MCF 10A (cell line): ENCODE measurements at regions not wholly inside any gene's neighbourhood (a gene's known extent, or its start where the extent isn't known, plus 50 kb on each side); places are given as distances from the start of the nearest gene placed in this dataset.

ENCODE experiments used
- BruUV-seq: library from RNA; stranded (reverse); fragments of 400-500 nt; replicated peaks from 2 replicates; lab custom pipeline; 2021; lab: Mats Ljungman, UMichigan
- CTCF ChIA-PET: fragments of 300-600 bp; sonication (Branson Sonifier 250); formaldehyde crosslinking; extraction: SDS; loops from one replicate; lab custom pipeline; 2021; ENCODE audit warnings: antibody characterized with exemption, inconsistent platforms; lab: Yijun Ruan, JAX
- POLR2A ChIA-PET: fragments of 300-600, 350-650 bp; sonication (Branson Sonifier 250); formaldehyde crosslinking; extraction: SDS; loops from one replicate; lab custom pipeline; 2020; ENCODE audit warnings: antibody characterized with exemption, inconsistent platforms; lab: Yijun Ruan, JAX
- DNase-seq: peaks from one replicate; pipeline ENCODE4 v3.0.0-alpha.2; 2018; ENCODE audit not compliant: unreplicated experiment
- H3K27ac Mint-ChIP-seq: one replicate; pipeline ENCODE4 v1.8.0; 2022; ENCODE audit warnings: mild to moderate bottlenecking, low read depth, mixed read lengths; ENCODE audit not compliant: unreplicated experiment
- H3K27me3 Mint-ChIP-seq: one replicate; pipeline ENCODE4 v1.8.0; 2022; ENCODE audit warnings: mixed read lengths; ENCODE audit not compliant: insufficient read depth, unreplicated experiment
- H3K36me3 Mint-ChIP-seq: one replicate; pipeline ENCODE4 v1.8.0; 2022; ENCODE audit warnings: mild to moderate bottlenecking, moderate library complexity, mixed read lengths; ENCODE audit not compliant: insufficient read depth, unreplicated experiment
- H3K4me1 Mint-ChIP-seq: one replicate; pipeline ENCODE4 v1.8.0; 2022; ENCODE audit warnings: mixed read lengths; ENCODE audit not compliant: insufficient read depth, unreplicated experiment
- H3K4me3 Mint-ChIP-seq: one replicate; pipeline ENCODE4 v1.8.0; 2022; ENCODE audit warnings: mild to moderate bottlenecking, moderate library complexity, mixed read lengths; ENCODE audit not compliant: unreplicated experiment
- H3K9me3 Mint-ChIP-seq: one replicate; pipeline ENCODE4 v1.8.0; 2022; ENCODE audit warnings: mixed read lengths; ENCODE audit not compliant: unreplicated experiment
- intact Hi-C: fragments of 100-400 bp; cut with micrococcal nuclease; formaldehyde crosslinking; loops from 2 replicates; pipeline ENCODE4 v1.14.1; 2022
- TF ChIP-seq, protein P1 (sequence below): fragments of 200-600 bp; IDR thresholded peaks from one replicate; pipeline ENCODE4 v1.8.0; 2022; ENCODE audit warnings: antibody characterized with exemption, mild to moderate bottlenecking; ENCODE audit not compliant: unreplicated experiment

DNA sequence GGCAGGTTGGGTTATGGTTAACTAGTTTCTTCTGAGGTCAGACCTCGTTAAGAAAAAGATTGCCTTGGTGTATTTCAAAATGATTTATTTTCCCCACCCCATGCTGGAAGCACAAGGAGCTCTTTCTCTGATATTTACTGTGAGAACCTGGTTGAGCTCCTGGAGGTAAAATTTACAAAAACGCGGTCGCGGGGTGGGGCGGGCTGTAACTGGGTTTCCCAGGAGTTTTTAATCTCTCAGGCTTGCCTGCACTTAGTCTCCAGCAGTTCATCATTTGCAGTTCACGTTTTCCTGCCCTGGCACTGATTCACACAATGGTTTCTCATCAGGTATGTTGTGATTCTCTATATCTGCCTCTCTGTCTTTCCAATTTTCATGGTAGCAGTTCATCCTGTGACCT, 67.9 kb upstream of the PDE3A start:
- BruUV-seq, result no TSS peak
- Mint-ChIP-seq H3K36me3 (no peaks in the 10 kb centered on the region), H3K4me1 (no peaks in the 10 kb centered on the region), H3K27ac (no peak overlapping the region), H3K4me3 (no peak overlapping the region), H3K9me3 (peaks cover 16% of the 10 kb centered on the region), H3K27me3 (peaks cover 29% of the 10 kb centered on the region)
- no peak for DNase-seq
- ChIA-PET POLR2A (no interaction called here), CTCF (no interaction called here)
- TF ChIP-seq, protein P1, sequence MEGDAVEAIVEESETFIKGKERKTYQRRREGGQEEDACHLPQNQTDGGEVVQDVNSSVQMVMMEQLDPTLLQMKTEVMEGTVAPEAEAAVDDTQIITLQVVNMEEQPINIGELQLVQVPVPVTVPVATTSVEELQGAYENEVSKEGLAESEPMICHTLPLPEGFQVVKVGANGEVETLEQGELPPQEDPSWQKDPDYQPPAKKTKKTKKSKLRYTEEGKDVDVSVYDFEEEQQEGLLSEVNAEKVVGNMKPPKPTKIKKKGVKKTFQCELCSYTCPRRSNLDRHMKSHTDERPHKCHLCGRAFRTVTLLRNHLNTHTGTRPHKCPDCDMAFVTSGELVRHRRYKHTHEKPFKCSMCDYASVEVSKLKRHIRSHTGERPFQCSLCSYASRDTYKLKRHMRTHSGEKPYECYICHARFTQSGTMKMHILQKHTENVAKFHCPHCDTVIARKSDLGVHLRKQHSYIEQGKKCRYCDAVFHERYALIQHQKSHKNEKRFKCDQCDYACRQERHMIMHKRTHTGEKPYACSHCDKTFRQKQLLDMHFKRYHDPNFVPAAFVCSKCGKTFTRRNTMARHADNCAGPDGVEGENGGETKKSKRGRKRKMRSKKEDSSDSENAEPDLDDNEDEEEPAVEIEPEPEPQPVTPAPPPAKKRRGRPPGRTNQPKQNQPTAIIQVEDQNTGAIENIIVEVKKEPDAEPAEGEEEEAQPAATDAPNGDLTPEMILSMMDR, result no peak
- intact Hi-C loops, result no loop called here

DNA sequence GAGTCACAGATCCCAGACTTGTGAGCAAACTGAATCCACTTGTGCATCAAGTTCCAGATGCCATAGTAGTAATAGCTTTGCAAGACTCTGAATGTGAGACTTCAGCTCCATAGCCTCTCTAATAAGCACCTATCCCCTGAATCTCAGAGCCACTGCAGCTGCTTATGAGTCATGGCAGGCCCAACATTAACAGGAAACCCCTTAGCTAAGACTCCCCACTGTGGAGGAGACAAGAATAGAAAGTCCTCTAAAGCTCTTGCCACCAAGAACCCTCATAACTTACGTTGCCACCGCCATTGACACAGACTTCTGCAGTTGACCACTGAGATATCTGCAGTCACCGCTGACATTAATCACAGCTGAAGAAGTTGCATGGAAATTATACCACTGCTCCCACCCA, 62.9 kb upstream of the PDE3A start:
- TF ChIP-seq, protein P1, result no peak
- Mint-ChIP-seq H3K36me3 (no peaks in the 10 kb centered on the region), H3K4me3 (no peak overlapping the region), H3K27me3 (peaks cover 36% of the 10 kb centered on the region), H3K9me3 (peaks cover 18% of the 10 kb centered on the region), H3K27ac (no peak overlapping the region), H3K4me1 (no peaks in the 10 kb centered on the region)
- CTCF ChIA-PET, result no interaction called here
- DNase-seq, result no peak
- no TSS peak for BruUV-seq
- POLR2A ChIA-PET, result no interaction called here
- intact Hi-C loops, result no loop called here

DNA sequence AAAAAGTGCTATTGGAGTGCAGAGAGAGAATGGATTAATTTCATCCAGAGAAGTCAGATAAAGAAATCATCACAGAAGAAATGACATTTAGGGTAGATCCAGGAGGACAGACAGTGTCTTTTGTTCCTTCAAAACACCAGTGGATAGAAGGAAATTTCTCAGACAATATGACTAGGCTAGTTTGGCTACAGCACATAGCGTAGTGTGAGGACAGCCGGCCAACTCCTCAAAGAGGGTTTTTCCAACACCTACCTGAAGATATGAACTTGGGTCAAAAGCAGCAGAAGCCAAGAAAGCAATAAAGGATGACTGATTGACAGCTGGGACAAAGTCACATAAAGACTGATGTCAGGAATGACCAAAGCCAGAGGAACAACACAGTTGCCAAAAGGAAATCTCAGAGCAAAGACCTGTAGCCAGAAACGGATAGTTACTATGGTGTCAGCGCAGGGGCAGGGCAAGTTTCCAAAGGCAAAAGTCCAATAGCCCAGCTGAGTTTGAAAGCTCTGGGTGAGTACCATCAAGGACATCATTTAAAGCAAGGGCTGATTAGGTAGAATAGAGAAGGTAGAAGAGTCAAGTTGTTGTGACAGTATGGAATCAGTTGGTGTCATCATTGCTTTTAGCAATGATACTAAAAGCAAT, 58.7 kb upstream of the PDE3A start:
- intact Hi-C loops, result no loop called here
- DNase-seq, result no peak
- ChIA-PET POLR2A (no interaction called here), CTCF (no interaction called here)
- Mint-ChIP-seq H3K9me3 (peaks cover 18% of the 10 kb centered on the region), H3K36me3 (no peaks in the 10 kb centered on the region), H3K4me3 (no peak overlapping the region), H3K27ac (no peak overlapping the region), H3K4me1 (no peaks in the 10 kb centered on the region), H3K27me3 (peaks cover 34% of the 10 kb centered on the region)
- TF ChIP-seq, protein P1, result no peak
- BruUV-seq, result no TSS peak

DNA sequence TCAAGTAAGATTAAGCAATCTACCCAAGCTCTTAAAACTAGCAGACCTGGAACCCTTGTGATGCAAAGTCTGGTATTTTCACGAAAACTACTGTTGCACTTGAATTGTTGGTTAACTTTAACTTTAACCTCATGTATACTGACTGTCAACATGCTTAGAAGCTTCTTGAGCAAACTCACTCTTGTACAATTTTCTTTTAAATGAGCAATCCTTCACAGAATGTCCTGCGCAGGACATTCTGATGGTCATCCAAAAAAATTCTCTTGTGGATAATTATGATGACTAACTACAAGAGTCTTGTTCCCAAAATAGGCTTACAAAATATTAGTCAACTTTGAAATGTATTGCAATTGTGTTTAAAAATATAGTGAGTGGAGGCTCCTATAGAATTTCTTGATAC, 54.0 kb upstream of the PDE3A start:
- ChIA-PET POLR2A (no interaction called here), CTCF (no interaction called here)
- no peaks in the 10 kb centered on the region for H3K36me3 Mint-ChIP-seq
- no peaks in the 10 kb centered on the region for H3K9me3 Mint-ChIP-seq
- no peaks in the 10 kb centered on the region for H3K4me1 Mint-ChIP-seq
- H3K27ac Mint-ChIP-seq, result no peak overlapping the region
- DNase-seq, result no peak
- H3K27me3 Mint-ChIP-seq, result peaks cover 27% of the 10 kb centered on the region
- H3K4me3 Mint-ChIP-seq, result no peak overlapping the region
- BruUV-seq, result no TSS peak
- TF ChIP-seq, protein P1, result no peak
- intact Hi-C loops, result no loop called here
